Activated CD4-positive, CD25-positive, alpha-beta regulatory T cell (primary cell): ENCODE measurements at regions not wholly inside any gene's neighbourhood (a gene's known extent, or its start where the extent isn't known, plus 50 kb on each side); places are given as distances from the start of the nearest gene placed in this dataset.
"Not testable (repeated sequence)": the region's sequence is repeated elsewhere in the genome, so short reads cannot be mapped to it uniquely, and the experiment has no call there.

ENCODE experiments used
- DNase-seq, 4 experiments: peaks; one replicate each; lab custom pipeline; 2025; lab: John Stamatoyannopoulos, UW

GRCh38 chr21:9745457-9746108 lies 775.8 kb upstream of the TPTE start:
- not testable (repeated sequence) for DNase-seq

- not testable (repeated sequence) for DNase-seq
Measured at GRCh38 chr21:9746311-9746710, 775.1 kb upstream of the TPTE start.

- DNase-seq, result not testable (repeated sequence)
Measured at GRCh38 chr21:9746831-9747606, 774.4 kb upstream of the TPTE start.

- DNase-seq, result not testable (repeated sequence)
Measured at GRCh38 chr21:9747870-9748269, 773.5 kb upstream of the TPTE start.

GRCh38 chr21:9748451-9748850 lies 772.9 kb upstream of the TPTE start:
- not testable (repeated sequence) for DNase-seq

- not testable (repeated sequence) for DNase-seq
Measured at GRCh38 chr21:9749741-9750230, 771.6 kb upstream of the TPTE start.

- no peak for DNase-seq
Measured at GRCh38 chr21:9750341-9751086, 770.9 kb upstream of the TPTE start.

GRCh38 chr21:9751087-9751585 lies 770.2 kb upstream of the TPTE start:
- not testable (repeated sequence) for DNase-seq

GRCh38 chr21:9752028-9752427 lies 769.4 kb upstream of the TPTE start:
- DNase-seq, result not testable (repeated sequence)

GRCh38 chr21:9753441-9753840 lies 767.9 kb upstream of the TPTE start:
- not testable (repeated sequence) for DNase-seq

- DNase-seq, result no peak
Measured at GRCh38 chr21:9753943-9754342, 767.4 kb upstream of the TPTE start.

- not testable (repeated sequence) for DNase-seq
Measured at GRCh38 chr21:9754434-9754833, 766.9 kb upstream of the TPTE start.

GRCh38 chr21:9755611-9756010 lies 765.8 kb upstream of the TPTE start:
- no peak for DNase-seq

- DNase-seq, result no peak
Measured at GRCh38 chr21:9756677-9757076, 764.7 kb upstream of the TPTE start.

GRCh38 chr21:9757118-9757517 lies 764.3 kb upstream of the TPTE start:
- not testable (repeated sequence) for DNase-seq

- not testable (repeated sequence) for DNase-seq
Measured at GRCh38 chr21:9757572-9757971, 763.8 kb upstream of the TPTE start.

- DNase-seq, result no peak
Measured at GRCh38 chr21:9758141-9758540, 763.2 kb upstream of the TPTE start.

GRCh38 chr21:9758888-9759287 lies 762.5 kb upstream of the TPTE start:
- DNase-seq, result no peak

GRCh38 chr21:9759972-9760371 lies 761.4 kb upstream of the TPTE start:
- no peak for DNase-seq

GRCh38 chr21:9760398-9761074 lies 760.8 kb upstream of the TPTE start:
- no peak for DNase-seq

GRCh38 chr21:9763306-9763705 lies 758.1 kb upstream of the TPTE start:
- DNase-seq, result no peak

GRCh38 chr21:9763807-9764206 lies 757.6 kb upstream of the TPTE start:
- DNase-seq, result no peak
